HG02610 (cell line): ENCODE measurements at regions not wholly inside any gene's neighbourhood (a gene's known extent, or its start where the extent isn't known, plus 50 kb on each side); places are given as distances from the start of the nearest gene placed in this dataset.
"Not testable (repeated sequence)": the region's sequence is repeated elsewhere in the genome, so short reads cannot be mapped to it uniquely, and the experiment has no call there.

Experiments used
- ATAC-seq: cut with Tn5 transposase; IDR thresholded peaks from one replicate; pipeline ENCODE4 v1.9.1; 2021; ENCODE audit warnings: mild to moderate bottlenecking, moderate library complexity; ENCODE audit not compliant: unreplicated experiment

DNA sequence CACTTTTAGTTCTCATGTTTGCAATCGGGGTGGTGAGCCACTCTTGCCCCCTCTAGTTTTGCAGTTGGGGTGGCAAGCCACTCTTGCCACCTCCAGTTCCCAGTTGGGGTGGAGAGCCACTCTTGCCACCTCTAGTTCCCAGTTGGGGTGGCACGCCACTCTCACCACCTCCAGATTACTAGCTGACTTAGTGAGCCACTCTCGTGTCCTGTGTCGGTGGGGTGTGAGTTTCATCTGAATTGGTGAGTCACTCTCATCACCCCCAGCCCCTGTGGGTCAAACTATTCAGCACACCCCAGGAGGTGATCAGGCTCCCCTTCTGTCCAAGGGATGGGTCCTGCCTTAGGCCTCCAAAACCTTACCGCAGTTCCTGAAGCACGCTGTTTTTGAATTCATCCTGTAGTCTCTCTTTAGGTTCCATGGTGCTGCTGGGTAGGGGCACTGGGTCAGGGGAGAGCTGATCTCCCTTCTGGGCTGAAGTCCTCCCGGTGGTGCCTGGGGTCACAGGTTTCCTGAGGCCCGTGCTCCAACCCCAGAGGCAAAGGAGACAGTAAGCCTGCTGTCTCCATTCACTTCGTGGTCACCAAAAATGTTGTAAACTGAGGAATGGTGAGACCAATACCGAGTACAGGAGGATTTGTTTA is 224.2 kb upstream of the SYNCRIP start:
- ATAC-seq: no peak

DNA sequence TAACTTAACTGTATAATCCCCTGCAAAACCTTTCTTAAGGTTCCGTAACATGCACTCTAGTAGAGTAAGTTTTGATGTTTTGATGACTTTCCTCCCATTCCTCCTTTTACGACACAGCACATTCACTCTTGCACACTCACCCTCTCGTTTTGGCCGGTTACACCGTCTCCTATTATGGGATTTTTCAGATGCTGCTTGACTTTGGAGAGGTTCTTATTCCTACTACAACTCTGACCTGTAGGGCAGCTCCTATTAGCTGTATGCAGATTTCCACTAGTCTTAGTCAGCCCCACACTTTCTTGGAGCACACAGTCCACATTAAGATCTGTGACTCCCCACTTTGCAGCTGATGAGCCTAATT is 223.7 kb upstream of the SYNCRIP start:
- ATAC-seq: no peak

DNA sequence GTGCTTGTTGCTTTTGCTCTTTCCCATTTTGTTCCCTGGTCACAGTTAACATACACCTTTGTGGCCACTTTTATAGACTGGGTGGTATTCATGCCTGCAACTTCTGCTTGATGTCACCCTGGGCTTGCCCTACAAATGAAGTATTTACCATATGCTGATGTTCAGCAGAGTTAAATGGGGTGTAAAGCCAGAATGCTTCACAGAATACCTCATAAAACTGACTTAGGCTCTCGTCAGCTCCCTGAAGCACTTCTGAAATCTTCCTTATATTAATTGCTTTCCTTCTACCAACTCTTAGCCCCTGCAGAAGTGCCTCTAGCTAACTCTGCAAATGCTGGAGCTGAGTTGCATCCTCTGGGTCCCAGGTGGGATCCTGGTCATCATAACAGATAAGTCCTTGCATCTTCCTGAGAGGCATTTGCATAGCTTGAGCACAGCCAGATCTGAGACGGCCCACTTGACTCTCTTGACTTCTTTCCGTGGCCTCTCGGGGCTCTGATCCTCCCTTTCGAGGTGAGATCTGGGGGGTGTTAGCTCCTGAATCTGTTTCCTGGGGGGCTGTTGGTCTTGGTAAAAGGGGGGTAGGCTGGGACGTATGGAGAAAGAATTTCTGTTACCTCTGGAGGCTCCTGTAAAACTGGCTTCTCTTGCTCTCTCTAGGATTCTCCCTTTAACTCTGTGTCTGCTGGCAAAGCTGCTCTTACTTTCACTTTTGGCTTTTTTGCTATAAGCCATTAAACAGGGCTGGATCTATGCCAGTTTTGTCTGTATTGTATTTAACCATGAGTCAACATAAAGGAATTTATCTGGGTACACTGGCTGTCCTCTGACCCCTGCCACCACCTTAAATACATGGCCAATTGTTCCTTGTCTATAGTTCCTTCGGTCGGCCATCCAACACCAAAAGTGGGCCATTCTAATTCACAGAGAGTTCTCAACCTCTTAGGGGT is 223.0 kb upstream of the SYNCRIP start:
- peak; percentile 68 for ATAC-seq

GRCh38 chr6:85864453-85865401 is 222.0 kb upstream of the SYNCRIP start:
- no peak for ATAC-seq

GRCh38 chr6:85856235-85856634 is 213.5 kb upstream of the SYNCRIP start:
- ATAC-seq: no peak

- ATAC-seq: not testable (repeated sequence)
These were observed 195.8 kb upstream of the SYNCRIP start for GRCh38 chr6:85838351-85839119.

- ATAC-seq: no peak
These were observed 186.3 kb upstream of the SYNCRIP start for GRCh38 chr6:85828973-85829372.

DNA sequence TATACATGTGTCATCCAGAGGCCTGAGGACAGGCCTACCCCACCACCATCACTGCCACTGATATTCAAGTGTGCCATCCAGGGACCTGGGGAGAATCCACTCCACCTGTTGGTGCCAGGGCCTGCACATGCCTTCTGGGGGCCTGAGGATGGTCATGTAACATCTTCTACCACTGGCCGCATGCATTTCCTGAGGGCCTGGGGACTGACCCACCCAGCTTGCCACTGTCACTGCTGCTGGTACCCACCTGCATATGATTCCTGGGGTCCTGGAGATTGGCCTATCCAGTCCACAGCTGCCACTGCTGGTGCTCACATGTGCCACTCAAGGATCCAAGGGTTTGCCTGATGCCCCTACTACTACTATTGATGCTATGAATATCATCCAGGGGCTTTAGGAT is 184.3 kb upstream of the SYNCRIP start:
- no peak for ATAC-seq

GRCh38 chr6:85824329-85824728 is 181.6 kb upstream of the SYNCRIP start:
- no peak for ATAC-seq

- no peak for ATAC-seq
These were observed 167.9 kb upstream of the SYNCRIP start for GRCh38 chr6:85810558-85810957.

DNA sequence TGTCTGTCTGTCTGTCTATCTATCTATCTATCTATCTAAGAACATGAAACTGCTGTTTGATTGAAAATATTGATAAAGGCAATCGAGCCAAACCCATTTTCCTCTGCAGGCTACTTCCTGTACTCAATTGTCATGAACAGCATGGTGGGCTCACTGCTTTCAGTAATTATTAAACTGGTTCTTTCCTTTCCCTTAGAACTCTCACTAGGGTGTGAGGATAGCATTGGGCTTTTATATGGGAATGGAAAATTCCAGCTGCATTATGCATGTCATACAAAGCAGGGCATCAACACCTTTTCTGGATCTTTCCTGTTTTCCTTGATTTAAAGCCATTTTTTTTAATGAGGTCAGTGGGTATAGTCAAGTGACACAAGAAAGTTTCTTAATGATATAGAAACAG is 161.0 kb upstream of the SYNCRIP start:
- ATAC-seq: no peak

- ATAC-seq: no peak
These were observed 159.5 kb upstream of the SYNCRIP start for GRCh38 chr6:85802162-85802561.

GRCh38 chr6:85798931-85799652 is 156.4 kb upstream of the SYNCRIP start:
- no peak for ATAC-seq

GRCh38 chr6:85797993-85798392 is 155.3 kb upstream of the SYNCRIP start:
- no peak for ATAC-seq

DNA sequence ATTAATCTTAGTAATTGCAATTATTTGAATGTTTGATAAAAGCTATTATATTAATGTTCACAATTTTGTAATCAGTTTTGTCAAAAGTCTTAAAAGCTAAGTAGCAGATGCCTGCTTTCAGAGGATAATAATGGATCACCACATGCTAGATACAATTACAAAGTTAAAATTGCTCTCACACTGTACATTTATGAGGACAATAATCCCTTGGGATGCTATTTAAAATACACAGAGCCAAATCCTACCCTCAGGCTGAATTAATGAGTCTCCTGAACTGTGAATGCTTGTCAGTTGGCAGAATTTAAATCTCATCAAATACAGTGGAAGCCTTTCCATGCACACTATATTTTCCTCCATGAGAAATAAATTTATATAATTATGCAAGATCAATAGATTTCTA is 153.3 kb upstream of the SYNCRIP start:
- ATAC-seq: no peak

- ATAC-seq: no peak
These were observed 149.6 kb upstream of the SYNCRIP start for GRCh38 chr6:85792254-85792653.

- no peak for ATAC-seq
These were observed 133.2 kb upstream of the SYNCRIP start for GRCh38 chr6:85775883-85776282.

GRCh38 chr6:85772641-85773040 is 130.0 kb upstream of the SYNCRIP start:
- no peak for ATAC-seq

DNA sequence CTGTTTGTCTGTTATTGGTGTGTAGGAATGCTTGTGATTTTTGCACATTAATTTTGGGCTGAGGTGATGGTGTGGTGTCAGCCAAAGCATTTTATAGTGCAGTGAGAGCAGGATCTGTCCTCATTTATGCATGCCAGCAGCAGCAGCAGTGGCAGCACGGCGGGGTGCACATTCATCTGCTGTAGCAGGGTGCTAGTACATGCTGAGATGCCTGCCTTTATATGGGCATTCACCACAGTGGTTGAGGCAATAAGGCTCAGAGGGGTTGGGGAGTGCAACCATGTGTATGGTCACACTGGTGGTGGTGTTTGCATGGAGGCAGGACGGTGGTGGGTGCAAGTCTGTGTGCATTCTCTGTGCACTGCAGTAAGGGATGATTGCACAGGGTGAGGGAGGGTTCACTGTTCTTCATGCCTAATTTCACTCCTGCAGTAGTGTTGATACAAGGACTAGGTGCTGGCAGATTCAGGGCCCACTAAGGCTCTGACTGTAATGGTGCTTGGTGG is 129.3 kb upstream of the SYNCRIP start:
- ATAC-seq: no peak

- no peak for ATAC-seq
These were observed 128.8 kb upstream of the SYNCRIP start for GRCh38 chr6:85771455-85771854.
